GM23248 (cell line): ENCODE measurements at regions not wholly inside any gene's neighbourhood (a gene's known extent, or its start where the extent isn't known, plus 50 kb on each side); places are given as distances from the start of the nearest gene placed in this dataset.
"Not testable (repeated sequence)": the region's sequence is repeated elsewhere in the genome, so short reads cannot be mapped to it uniquely, and the experiment has no call there.

Source experiments
- DNase-seq: peaks from one replicate; pipeline ENCODE4 v3.0.0-alpha.2; 2015
- H2AFZ ChIP-seq: fragments of 200-600 bp; sonication (generic); 2 replicates; pipeline ENCODE4 v1.6.1; 2016; ENCODE audit warnings: antibody characterized with exemption
- H3F3A ChIP-seq: fragments of 200-600 bp; sonication (generic); 2 replicates; pipeline ENCODE4 v1.6.1; 2016; ENCODE audit warnings: mild to moderate bottlenecking, antibody characterized with exemption, mixed run types; ENCODE audit not compliant: insufficient read depth
- H3K27ac ChIP-seq: fragments of 200-600 bp; sonication (generic); 2 replicates; pipeline ENCODE4 v1.5.1; 2016; ENCODE audit warnings: mild to moderate bottlenecking
- H3K27me3 ChIP-seq: fragments of 200-600 bp; sonication (generic); replicated peaks from 2 replicates; pipeline ENCODE4 v1.6.1; 2016; ENCODE audit warnings: mild to moderate bottlenecking; ENCODE audit not compliant: insufficient read depth
- H3K36me3 ChIP-seq: fragments of 200-600 bp; sonication (generic); 2 replicates; pipeline ENCODE4 v1.6.1; 2016; ENCODE audit warnings: low read depth, mild to moderate bottlenecking
- H3K4me1 ChIP-seq: fragments of 200-600 bp; sonication (generic); 2 replicates; pipeline ENCODE4 v1.6.1; 2016; ENCODE audit warnings: mild to moderate bottlenecking; ENCODE audit not compliant: insufficient read depth
- H3K4me2 ChIP-seq: fragments of 200-600 bp; sonication (generic); one replicate; pipeline ENCODE4 v1.6.1; 2016; ENCODE audit warnings: mild to moderate bottlenecking; ENCODE audit not compliant: unreplicated experiment
- H3K4me3 ChIP-seq: fragments of 200-600 bp; sonication (generic); 2 replicates; pipeline ENCODE4 v1.5.1; 2016; ENCODE audit warnings: mild to moderate bottlenecking
- H3K79me2 ChIP-seq: fragments of 200-600 bp; sonication (generic); 2 replicates; pipeline ENCODE4 v1.6.1; 2016; ENCODE audit warnings: mild to moderate bottlenecking; ENCODE audit not compliant: insufficient read depth
- H3K9ac ChIP-seq: fragments of 200-600 bp; sonication (generic); 2 replicates; pipeline ENCODE4 v1.6.1; 2016; ENCODE audit warnings: mild to moderate bottlenecking
- H3K9me2 ChIP-seq: fragments of 200-600 bp; sonication (generic); 2 replicates; pipeline ENCODE4 v1.6.1; 2016; ENCODE audit warnings: mixed run types, mild to moderate bottlenecking, moderate library complexity; ENCODE audit not compliant: insufficient read depth
- H3K9me3 ChIP-seq: fragments of 200-600 bp; sonication (generic); one replicate; pipeline ENCODE4 v1.6.1; 2017; ENCODE audit warnings: low read depth
- H4K20me1 ChIP-seq: fragments of 200-600 bp; sonication (generic); 2 replicates; pipeline ENCODE4 v1.6.0; 2016; ENCODE audit not compliant: insufficient read depth
- EZH2 ChIP-seq: fragments of 200-600 bp; sonication (generic); IDR thresholded peaks from 2 replicates; pipeline ENCODE4 v1.6.1; 2018; ENCODE audit warnings: antibody characterized with exemption, mild to moderate bottlenecking; ENCODE audit not compliant: insufficient read depth, poor library complexity, severe bottlenecking
- EZH2phosphoT487 ChIP-seq: fragments of 200-600 bp; sonication (generic); IDR thresholded peaks from 2 replicates; pipeline ENCODE4 v1.6.1; 2018; ENCODE audit warnings: antibody characterized with exemption, moderate library complexity, mild to moderate bottlenecking, low read depth; ENCODE audit not compliant: insufficient read depth
- WGBS, 2 experiments: methylation state at CpG; one replicate each; pipeline ENCODE4 v1.1.6; 2015 to 2017; ENCODE audit warnings: low lambda C conversion rate in 2 of 2, low coverage in 1 of 2; ENCODE audit errors: missing lambda C conversion rate in 2 of 2; 5-methylcytosine and 5-hydroxymethylcytosine counted together
- in situ Hi-C: fragments of 300-500 bp; cut with MboI; formaldehyde crosslinking; loops from 2 replicates; pipeline ENCODE4 v1.15.0; 2020

DNA sequence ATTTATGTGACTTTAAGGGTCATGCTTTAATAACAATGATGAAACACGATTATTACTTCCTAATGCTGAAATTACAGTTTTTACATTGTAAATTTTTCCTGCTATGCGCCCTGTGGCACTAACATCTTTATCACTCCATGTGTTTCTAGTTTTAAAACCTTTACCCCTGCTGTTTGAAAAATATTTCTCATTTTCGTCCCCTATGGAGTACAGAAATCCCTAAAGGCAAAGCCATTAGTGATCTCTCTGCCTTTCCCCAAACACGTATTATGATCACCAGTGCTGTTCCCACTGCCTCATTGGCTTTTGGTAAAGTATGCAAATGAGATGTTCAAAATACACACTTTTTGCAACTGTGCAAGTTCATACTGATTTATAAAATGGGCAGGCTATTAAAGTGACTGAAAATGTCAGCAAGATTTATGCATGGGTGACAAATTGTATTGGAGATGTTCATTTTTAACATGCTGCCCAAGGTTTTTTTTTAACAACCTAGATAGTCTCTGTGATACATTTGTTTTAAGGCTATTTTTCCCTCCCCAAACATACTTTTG is 1468.2 kb upstream of the ACVR2A start:
- in situ Hi-C loops, result no loop called here
- no peak overlapping the region for H2AFZ ChIP-seq
- H3K9me2 ChIP-seq, result no peaks in the 10 kb centered on the region

DNA sequence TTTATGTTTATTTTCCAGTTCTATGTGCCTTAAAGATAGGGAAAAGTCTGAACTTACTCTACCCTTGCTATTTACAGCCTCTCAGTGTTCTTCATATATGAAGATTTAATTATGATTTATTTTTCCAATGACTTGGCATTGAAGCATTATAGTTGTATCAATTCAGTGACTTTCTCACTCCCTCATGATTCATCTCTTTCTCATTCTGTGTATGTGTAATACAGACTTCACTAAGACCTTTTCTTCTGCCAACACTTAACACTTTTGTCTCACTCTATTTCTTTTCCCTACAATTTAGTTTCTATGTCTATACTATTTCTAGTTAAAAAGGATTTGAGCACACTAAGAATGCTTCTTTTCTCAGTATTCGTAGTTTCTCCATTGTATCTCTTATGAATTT is 1470.3 kb upstream of the ACVR2A start:
- Histone ChIP-seq H3F3A (0 out of 2 replicates have a peak, but pooled peaks cover 8% of the 10 kb centered on the region), H3K27me3 (no peaks in the 10 kb centered on the region), H2AFZ (no peak overlapping the region), H3K9ac (no peak overlapping the region), H3K36me3 (no peaks in the 10 kb centered on the region), H3K4me1 (peaks cover 20% of the 10 kb centered on the region), H3K9me3 (no peaks in the 10 kb centered on the region), H4K20me1 (no peaks in the 10 kb centered on the region), H3K79me2 (no peaks in the 10 kb centered on the region), H3K9me2 (no peaks in the 10 kb centered on the region), H3K27ac (no peak overlapping the region), H3K4me3 (no peak overlapping the region), H3K4me2 (no peak overlapping the region)
- peak; percentile 62 for DNase-seq
- in situ Hi-C loops, result no loop called here
- no peak for TF ChIP-seq EZH2
- no peak for TF ChIP-seq EZH2phosphoT487
- 51 to 62% methylated on average over 1 of the region's 1 CpG for WGBS, 2 experiments

More for the DNA sequence above, 1468.2 kb upstream of the ACVR2A start:
- H3K4me1 ChIP-seq, result peaks cover 9% of the 10 kb centered on the region
- H3F3A ChIP-seq, result 0 out of 2 replicates have a peak, but pooled peaks cover under 1% of the 10 kb centered on the region
- H3K4me2 ChIP-seq, result no peak overlapping the region
- no peak overlapping the region for H3K9ac ChIP-seq
- WGBS, 2 experiments, result 58 to 71% methylated on average over 4 of the region's 4 CpGs
- no peaks in the 10 kb centered on the region for H3K79me2 ChIP-seq
- H3K27me3 ChIP-seq, result no peaks in the 10 kb centered on the region
- H4K20me1 ChIP-seq, result no peaks in the 10 kb centered on the region
- no peak for DNase-seq
- H3K27ac ChIP-seq, result no peak overlapping the region
- no peaks in the 10 kb centered on the region for H3K9me3 ChIP-seq
- no peaks in the 10 kb centered on the region for H3K36me3 ChIP-seq
- no peak overlapping the region for H3K4me3 ChIP-seq
- TF ChIP-seq EZH2, result no peak
- TF ChIP-seq EZH2phosphoT487, result no peak

DNA sequence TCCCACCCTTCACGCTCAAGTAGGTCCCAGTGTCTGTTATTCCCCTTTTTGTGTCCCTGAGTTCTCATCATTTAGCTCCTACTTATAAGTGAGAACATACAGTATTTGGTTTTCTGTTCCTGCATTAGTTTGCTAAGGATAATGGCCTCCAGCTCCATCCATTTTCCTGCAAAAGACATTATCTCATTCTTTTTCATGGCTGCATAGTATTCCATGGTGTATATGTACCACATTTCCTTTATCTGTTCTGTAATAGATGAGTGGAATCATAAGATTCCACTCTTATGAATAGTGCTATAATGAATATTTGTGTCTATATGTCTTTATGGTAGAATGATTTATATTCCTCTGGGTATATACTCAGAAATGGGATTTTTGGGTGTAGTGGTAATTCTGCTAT is 1473.5 kb upstream of the ACVR2A start:
- DNase-seq, H3K4me2 ChIP-seq, H3K27me3 ChIP-seq, H3F3A ChIP-seq, H3K4me3 ChIP-seq, in situ Hi-C loops, H3K9me3 ChIP-seq, H3K9me2 ChIP-seq, H4K20me1 ChIP-seq, H3K36me3 ChIP-seq, H3K79me2 ChIP-seq, H2AFZ ChIP-seq, H3K27ac ChIP-seq, H3K9ac ChIP-seq: not testable (repeated sequence)
- 67 to 75% methylated on average over 1 of the region's 1 CpG for WGBS, 2 experiments
- H3K4me1 ChIP-seq, result peaks cover 20% of the 10 kb centered on the region

DNA sequence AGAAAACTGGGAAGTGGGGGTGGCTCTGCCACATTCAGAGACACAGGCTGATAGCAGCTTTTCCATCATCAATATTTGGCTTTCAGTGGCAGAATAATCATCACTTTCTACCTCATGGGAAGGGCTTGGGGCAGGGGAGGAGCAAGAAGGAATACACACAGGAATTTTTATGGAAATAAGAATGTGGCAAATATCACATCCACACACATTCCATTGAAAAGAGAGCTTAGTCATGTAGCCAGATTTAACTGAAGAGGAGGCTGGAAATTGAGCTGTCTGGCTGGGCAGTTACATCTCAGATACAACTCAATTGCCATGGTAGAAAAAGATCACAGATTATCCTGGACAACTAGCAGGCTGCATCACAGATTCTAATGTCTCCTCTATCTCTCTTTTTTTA is 1474.0 kb upstream of the ACVR2A start:
- H4K20me1 ChIP-seq, result no peaks in the 10 kb centered on the region
- 0 out of 2 replicates have a peak, but pooled peaks cover 8% of the 10 kb centered on the region for H3F3A ChIP-seq
- no peaks in the 10 kb centered on the region for H3K27me3 ChIP-seq
- peak overlapping the region; percentile 0 for H3K4me2 ChIP-seq
- peaks cover 20% of the 10 kb centered on the region for H3K4me1 ChIP-seq
- no peak overlapping the region for H2AFZ ChIP-seq
- no peak overlapping the region for H3K27ac ChIP-seq
- H3K79me2 ChIP-seq, result no peaks in the 10 kb centered on the region
- in situ Hi-C loops, result no loop called here
- peak; percentile 49 for DNase-seq
- H3K9ac ChIP-seq, result no peak overlapping the region
- no peaks in the 10 kb centered on the region for H3K9me2 ChIP-seq
- no peak for TF ChIP-seq EZH2phosphoT487
- no peaks in the 10 kb centered on the region for H3K9me3 ChIP-seq
- no peak overlapping the region for H3K4me3 ChIP-seq
- no peaks in the 10 kb centered on the region for H3K36me3 ChIP-seq

DNA sequence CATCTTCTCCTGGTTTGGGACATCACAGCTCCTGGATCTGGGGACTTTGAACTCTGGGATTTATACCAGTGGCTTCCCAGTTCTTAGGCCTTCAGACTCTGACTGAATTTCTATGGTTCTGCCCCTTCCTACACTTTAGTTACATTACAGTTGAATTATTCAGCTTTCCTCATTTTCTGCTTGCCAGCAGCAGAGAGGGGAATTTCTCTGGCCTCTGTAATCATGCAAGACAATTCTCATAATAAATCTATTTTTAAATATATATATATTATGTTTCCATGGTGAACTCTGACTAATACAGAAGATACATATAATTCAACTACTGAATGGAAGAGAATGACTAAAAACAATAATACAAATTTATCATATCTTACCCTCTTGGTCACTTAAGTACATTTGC is 1478.6 kb upstream of the ACVR2A start:
- Histone ChIP-seq H3K4me1 (peaks cover 14% of the 10 kb centered on the region; the same call in 1 of the 2 replicates), H4K20me1 (no peaks in the 10 kb centered on the region), H2AFZ (no peak overlapping the region), H3K27me3 (no peaks in the 10 kb centered on the region), H3K36me3 (no peaks in the 10 kb centered on the region), H3K9me2 (no peaks in the 10 kb centered on the region), H3K79me2 (no peaks in the 10 kb centered on the region), H3K4me2 (no peak overlapping the region), H3K4me3 (no peak overlapping the region), H3F3A (0 out of 2 replicates have a peak, but pooled peaks cover 4% of the 10 kb centered on the region), H3K9me3 (no peaks in the 10 kb centered on the region), H3K9ac (no peak overlapping the region), H3K27ac (no peak overlapping the region)
- TF ChIP-seq EZH2phosphoT487 (no peak), EZH2 (no peak)
- in situ Hi-C loops, result no loop called here
- DNase-seq, result peak; percentile 22
